GM12865 (cell line): ENCODE measurements at regions not wholly inside any gene's neighbourhood (a gene's known extent, or its start where the extent isn't known, plus 50 kb on each side); places are given as distances from the start of the nearest gene placed in this dataset.

ENCODE experiments used
- DNase-seq: peaks from one replicate; pipeline ENCODE4 v3.0.0; 2010; ENCODE audit warnings: low read depth
- H3K4me3 ChIP-seq: 2 replicates; pipeline ENCODE4 v1.5.1; 2011; ENCODE audit warnings: mild to moderate bottlenecking, low read depth, low read length, control low read depth
- TF ChIP-seq, protein P1 (sequence below): IDR thresholded peaks from 2 replicates; pipeline ENCODE4 v1.5.1; 2011; ENCODE audit warnings: low read length, control low read depth, low read depth, inconsistent platforms; ENCODE audit not compliant: insufficient read depth; ENCODE audit errors: missing control alignments

DNA sequence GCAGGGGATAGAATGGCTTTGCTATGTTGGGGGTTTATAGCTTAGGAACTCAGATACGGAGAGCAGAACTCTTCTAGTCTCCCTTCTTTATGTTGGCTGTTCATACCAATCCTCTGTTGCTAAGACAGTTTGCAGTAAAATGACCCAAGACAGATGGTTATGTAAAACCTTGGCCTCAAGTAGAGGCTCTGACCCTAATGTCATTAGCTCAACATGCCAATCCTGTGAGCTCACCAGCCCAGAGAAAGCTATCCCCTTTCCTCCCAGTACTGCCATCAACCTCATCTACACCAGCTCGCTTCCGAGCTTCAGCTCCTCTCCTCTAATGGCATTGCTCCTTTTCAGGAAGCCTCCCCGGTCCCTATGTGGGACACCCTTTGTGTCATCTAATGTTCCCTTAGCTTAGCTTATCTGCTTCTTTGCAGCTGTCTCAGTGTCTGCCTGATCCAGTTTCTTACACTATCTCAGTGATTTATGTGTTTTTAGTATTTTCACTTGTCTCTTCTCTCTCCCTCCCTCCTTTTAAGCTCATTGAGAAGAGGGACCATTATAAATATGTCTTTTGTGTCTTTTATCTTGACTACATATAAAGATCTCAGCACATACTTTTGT lies 281.3 kb upstream of the CLINT1 start:
- no peak for DNase-seq
- TF ChIP-seq, protein P1, sequence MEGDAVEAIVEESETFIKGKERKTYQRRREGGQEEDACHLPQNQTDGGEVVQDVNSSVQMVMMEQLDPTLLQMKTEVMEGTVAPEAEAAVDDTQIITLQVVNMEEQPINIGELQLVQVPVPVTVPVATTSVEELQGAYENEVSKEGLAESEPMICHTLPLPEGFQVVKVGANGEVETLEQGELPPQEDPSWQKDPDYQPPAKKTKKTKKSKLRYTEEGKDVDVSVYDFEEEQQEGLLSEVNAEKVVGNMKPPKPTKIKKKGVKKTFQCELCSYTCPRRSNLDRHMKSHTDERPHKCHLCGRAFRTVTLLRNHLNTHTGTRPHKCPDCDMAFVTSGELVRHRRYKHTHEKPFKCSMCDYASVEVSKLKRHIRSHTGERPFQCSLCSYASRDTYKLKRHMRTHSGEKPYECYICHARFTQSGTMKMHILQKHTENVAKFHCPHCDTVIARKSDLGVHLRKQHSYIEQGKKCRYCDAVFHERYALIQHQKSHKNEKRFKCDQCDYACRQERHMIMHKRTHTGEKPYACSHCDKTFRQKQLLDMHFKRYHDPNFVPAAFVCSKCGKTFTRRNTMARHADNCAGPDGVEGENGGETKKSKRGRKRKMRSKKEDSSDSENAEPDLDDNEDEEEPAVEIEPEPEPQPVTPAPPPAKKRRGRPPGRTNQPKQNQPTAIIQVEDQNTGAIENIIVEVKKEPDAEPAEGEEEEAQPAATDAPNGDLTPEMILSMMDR: no peak
- no peak overlapping the region for H3K4me3 ChIP-seq

GRCh38 chr5:158139161-158139560 lies 280.2 kb upstream of the CLINT1 start:
- TF ChIP-seq, protein P1: no peak
- no peak for DNase-seq

DNA sequence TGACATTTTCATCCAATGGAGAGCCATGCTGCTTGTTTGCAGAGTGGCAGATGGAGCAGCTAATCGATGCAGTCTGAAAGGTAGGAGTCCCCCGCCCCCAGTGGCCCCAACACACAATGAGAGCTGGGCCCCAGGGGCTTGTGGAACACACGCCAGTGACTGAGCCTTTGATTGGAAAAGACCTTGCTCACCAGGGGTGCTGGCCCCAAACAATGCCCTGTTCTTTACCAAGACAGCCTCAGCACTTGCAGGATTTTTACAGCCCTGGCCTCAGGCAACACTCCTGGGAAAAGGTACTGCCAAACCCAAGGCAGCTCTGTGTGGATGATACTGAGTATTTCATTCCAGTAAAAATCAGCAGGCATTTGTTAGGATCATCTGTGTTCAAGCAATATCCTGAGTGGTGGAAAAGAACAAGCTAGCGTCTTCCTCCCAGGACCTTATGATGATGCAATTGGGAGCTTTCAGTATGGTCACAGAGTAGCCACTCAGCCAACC lies 276.8 kb upstream of the CLINT1 start:
- H3K4me3 ChIP-seq: no peak overlapping the region
- DNase-seq: no peak
- TF ChIP-seq, protein P1: no peak

More at GRCh38 chr5:158139161-158139560, 280.2 kb upstream of the CLINT1 start:
- H3K4me3 ChIP-seq: no peak overlapping the region

- H3K4me3 ChIP-seq: no peak overlapping the region
- TF ChIP-seq, protein P1: no peak
- DNase-seq: no peak
Measured at GRCh38 chr5:158133369-158133768, 274.4 kb upstream of the CLINT1 start.

GRCh38 chr5:158127536-158127935 lies 268.6 kb upstream of the CLINT1 start:
- no peak overlapping the region for H3K4me3 ChIP-seq
- TF ChIP-seq, protein P1: no peak
- DNase-seq: no peak

GRCh38 chr5:158126442-158127405 lies 267.8 kb upstream of the CLINT1 start:
- H3K4me3 ChIP-seq: no peak overlapping the region
- TF ChIP-seq, protein P1: no peak
- no peak for DNase-seq
